ENCODE measurements at regions not wholly inside any gene's neighbourhood (a gene's known extent, or its start where the extent isn't known, plus 50 kb on each side); places are given as distances from the start of the nearest gene placed in this dataset.
"Not testable (repeated sequence)": the region's sequence is repeated elsewhere in the genome, so short reads cannot be mapped to it uniquely, and the experiment has no call there.

- Histone ChIP-seq H3K9me3 (ENCODE audit: control insufficient read depth, low read depth, low read length) (no peaks in the 10 kb centered on the region), H3K9ac (ENCODE audit: low read length) (no peak overlapping the region), H3K27me3 (ENCODE audit: control insufficient read depth, insufficient read depth, low read length) (no peaks in the 10 kb centered on the region), H3K36me3 (ENCODE audit: control insufficient read depth, low read depth, low read length) (no peaks in the 10 kb centered on the region), H3K4me3 (ENCODE audit: low read length) (no peak overlapping the region), H3K27ac (ENCODE audit: low read length) (no peak overlapping the region), H3K4me1 (ENCODE audit: control insufficient read depth, low read depth, low read length) (peaks cover 9% of the 10 kb centered on the region)
These were observed 560.8 kb upstream of the NBEA start for GRCh38 chr13:34381228-34381627.

GRCh38 chr13:34383728-34384127, 558.3 kb upstream of the NBEA start:
- no peaks in the 10 kb centered on the region for H3K4me1 ChIP-seq (ENCODE audit: control insufficient read depth, low read depth, low read length)
- H3K36me3 ChIP-seq (ENCODE audit: control insufficient read depth, low read depth, low read length) = no peaks in the 10 kb centered on the region
- H3K27ac ChIP-seq (ENCODE audit: low read length) = no peak overlapping the region
- H3K4me3 ChIP-seq (ENCODE audit: low read length) = no peak overlapping the region
- no peaks in the 10 kb centered on the region for H3K27me3 ChIP-seq (ENCODE audit: control insufficient read depth, insufficient read depth, low read length)
- no peak overlapping the region for H3K9ac ChIP-seq (ENCODE audit: low read length)
- no peaks in the 10 kb centered on the region for H3K9me3 ChIP-seq (ENCODE audit: control insufficient read depth, low read depth, low read length)

- H3K4me3 ChIP-seq (ENCODE audit: low read length); H3K27ac ChIP-seq (ENCODE audit: low read length); H3K4me1 ChIP-seq (ENCODE audit: control insufficient read depth, low read depth, low read length); H3K27me3 ChIP-seq (ENCODE audit: control insufficient read depth, insufficient read depth, low read length); H3K36me3 ChIP-seq (ENCODE audit: control insufficient read depth, low read depth, low read length); H3K9ac ChIP-seq (ENCODE audit: low read length); H3K9me3 ChIP-seq (ENCODE audit: control insufficient read depth, low read depth, low read length): not testable (repeated sequence)
These were observed 555.8 kb upstream of the NBEA start for GRCh38 chr13:34386229-34386628.

- no peak overlapping the region for H3K27ac ChIP-seq (ENCODE audit: low read length)
- no peaks in the 10 kb centered on the region for H3K36me3 ChIP-seq (ENCODE audit: control insufficient read depth, low read depth, low read length)
- H3K4me3 ChIP-seq (ENCODE audit: low read length) = no peak overlapping the region
- no peaks in the 10 kb centered on the region for H3K4me1 ChIP-seq (ENCODE audit: control insufficient read depth, low read depth, low read length)
- no peaks in the 10 kb centered on the region for H3K27me3 ChIP-seq (ENCODE audit: control insufficient read depth, insufficient read depth, low read length)
- H3K9ac ChIP-seq (ENCODE audit: low read length) = no peak overlapping the region
- no peaks in the 10 kb centered on the region for H3K9me3 ChIP-seq (ENCODE audit: control insufficient read depth, low read depth, low read length)
These were observed 551.0 kb upstream of the NBEA start for GRCh38 chr13:34391076-34391475.

GRCh38 chr13:34401696-34402095, 540.4 kb upstream of the NBEA start:
- no peaks in the 10 kb centered on the region for H3K27me3 ChIP-seq (ENCODE audit: control insufficient read depth, insufficient read depth, low read length)
- no peaks in the 10 kb centered on the region for H3K36me3 ChIP-seq (ENCODE audit: control insufficient read depth, low read depth, low read length)

GRCh38 chr13:34405410-34406181, 536.5 kb upstream of the NBEA start:
- Histone ChIP-seq H3K4me3 (ENCODE audit: low read length) (no peak overlapping the region), H3K36me3 (ENCODE audit: control insufficient read depth, low read depth, low read length) (no peaks in the 10 kb centered on the region), H3K9ac (ENCODE audit: low read length) (no peak overlapping the region), H3K4me1 (ENCODE audit: control insufficient read depth, low read depth, low read length) (no peaks in the 10 kb centered on the region), H3K27ac (ENCODE audit: low read length) (no peak overlapping the region), H3K9me3 (ENCODE audit: control insufficient read depth, low read depth, low read length) (no peaks in the 10 kb centered on the region), H3K27me3 (ENCODE audit: control insufficient read depth, insufficient read depth, low read length) (no peaks in the 10 kb centered on the region)

More at GRCh38 chr13:34401696-34402095, 540.4 kb upstream of the NBEA start:
- H3K27ac ChIP-seq (ENCODE audit: low read length) = no peak overlapping the region
- no peaks in the 10 kb centered on the region for H3K9me3 ChIP-seq (ENCODE audit: control insufficient read depth, low read depth, low read length)
- H3K9ac ChIP-seq (ENCODE audit: low read length) = no peak overlapping the region
- no peak overlapping the region for H3K4me3 ChIP-seq (ENCODE audit: low read length)
- H3K4me1 ChIP-seq (ENCODE audit: control insufficient read depth, low read depth, low read length) = no peaks in the 10 kb centered on the region

- no peaks in the 10 kb centered on the region for H3K36me3 ChIP-seq (ENCODE audit: control insufficient read depth, low read depth, low read length)
- H3K9ac ChIP-seq (ENCODE audit: low read length) = no peak overlapping the region
- H3K27ac ChIP-seq (ENCODE audit: low read length) = no peak overlapping the region
- no peaks in the 10 kb centered on the region for H3K27me3 ChIP-seq (ENCODE audit: control insufficient read depth, insufficient read depth, low read length)
- H3K4me1 ChIP-seq (ENCODE audit: control insufficient read depth, low read depth, low read length) = no peaks in the 10 kb centered on the region
- H3K9me3 ChIP-seq (ENCODE audit: control insufficient read depth, low read depth, low read length) = no peaks in the 10 kb centered on the region
- no peak overlapping the region for H3K4me3 ChIP-seq (ENCODE audit: low read length)
These were observed 533.4 kb upstream of the NBEA start for GRCh38 chr13:34408640-34409039.

- no peak overlapping the region for H3K27ac ChIP-seq (ENCODE audit: low read length)
- no peak overlapping the region for H3K9ac ChIP-seq (ENCODE audit: low read length)
- H3K27me3 ChIP-seq (ENCODE audit: control insufficient read depth, insufficient read depth, low read length) = no peaks in the 10 kb centered on the region
- H3K4me3 ChIP-seq (ENCODE audit: low read length) = no peak overlapping the region
- H3K9me3 ChIP-seq (ENCODE audit: control insufficient read depth, low read depth, low read length) = no peaks in the 10 kb centered on the region
- no peaks in the 10 kb centered on the region for H3K4me1 ChIP-seq (ENCODE audit: control insufficient read depth, low read depth, low read length)
- H3K36me3 ChIP-seq (ENCODE audit: control insufficient read depth, low read depth, low read length) = no peaks in the 10 kb centered on the region
These were observed 532.4 kb upstream of the NBEA start for GRCh38 chr13:34409496-34410182.

- H3K4me3 ChIP-seq (ENCODE audit: low read length) = no peak overlapping the region
- H3K36me3 ChIP-seq (ENCODE audit: control insufficient read depth, low read depth, low read length) = no peaks in the 10 kb centered on the region
- no peaks in the 10 kb centered on the region for H3K27me3 ChIP-seq (ENCODE audit: control insufficient read depth, insufficient read depth, low read length)
- H3K9me3 ChIP-seq (ENCODE audit: control insufficient read depth, low read depth, low read length) = no peaks in the 10 kb centered on the region
- H3K9ac ChIP-seq (ENCODE audit: low read length) = no peak overlapping the region
- no peak overlapping the region for H3K27ac ChIP-seq (ENCODE audit: low read length)
- no peaks in the 10 kb centered on the region for H3K4me1 ChIP-seq (ENCODE audit: control insufficient read depth, low read depth, low read length)
These were observed 531.4 kb upstream of the NBEA start for GRCh38 chr13:34410678-34411077.

GRCh38 chr13:34411177-34411576, 530.9 kb upstream of the NBEA start:
- Histone ChIP-seq H3K27me3 (ENCODE audit: control insufficient read depth, insufficient read depth, low read length) (no peaks in the 10 kb centered on the region), H3K4me3 (ENCODE audit: low read length) (no peak overlapping the region), H3K4me1 (ENCODE audit: control insufficient read depth, low read depth, low read length) (no peaks in the 10 kb centered on the region), H3K36me3 (ENCODE audit: control insufficient read depth, low read depth, low read length) (no peaks in the 10 kb centered on the region), H3K9ac (ENCODE audit: low read length) (no peak overlapping the region), H3K9me3 (ENCODE audit: control insufficient read depth, low read depth, low read length) (no peaks in the 10 kb centered on the region), H3K27ac (ENCODE audit: low read length) (no peak overlapping the region)

GRCh38 chr13:34411894-34412293, 530.2 kb upstream of the NBEA start:
- H3K27ac ChIP-seq (ENCODE audit: low read length) = no peak overlapping the region
- H3K4me1 ChIP-seq (ENCODE audit: control insufficient read depth, low read depth, low read length) = no peaks in the 10 kb centered on the region
- no peak overlapping the region for H3K4me3 ChIP-seq (ENCODE audit: low read length)
- H3K9me3 ChIP-seq (ENCODE audit: control insufficient read depth, low read depth, low read length) = no peaks in the 10 kb centered on the region
- H3K36me3 ChIP-seq (ENCODE audit: control insufficient read depth, low read depth, low read length) = no peaks in the 10 kb centered on the region
- H3K9ac ChIP-seq (ENCODE audit: low read length) = no peak overlapping the region
- H3K27me3 ChIP-seq (ENCODE audit: control insufficient read depth, insufficient read depth, low read length) = no peaks in the 10 kb centered on the region

- Histone ChIP-seq H3K9me3 (ENCODE audit: control insufficient read depth, low read depth, low read length) (no peaks in the 10 kb centered on the region), H3K9ac (ENCODE audit: low read length) (no peak overlapping the region), H3K36me3 (ENCODE audit: control insufficient read depth, low read depth, low read length) (no peaks in the 10 kb centered on the region), H3K4me1 (ENCODE audit: control insufficient read depth, low read depth, low read length) (no peaks in the 10 kb centered on the region), H3K27me3 (ENCODE audit: control insufficient read depth, insufficient read depth, low read length) (no peaks in the 10 kb centered on the region), H3K27ac (ENCODE audit: low read length) (no peak overlapping the region), H3K4me3 (ENCODE audit: low read length) (no peak overlapping the region)
These were observed 529.8 kb upstream of the NBEA start for GRCh38 chr13:34412295-34412694.

Measured in iPS-18a (cell line).